GM12872 (cell line): ENCODE measurements at regions not wholly inside any gene's neighbourhood (a gene's known extent, or its start where the extent isn't known, plus 50 kb on each side); places are given as distances from the start of the nearest gene placed in this dataset.
A peak's percentile ranks its signal among the peaks of the same experiment; 100 is the strongest.

Experiments
- TF ChIP-seq, protein P1 (sequence below): IDR thresholded peaks from 3 replicates; pipeline ENCODE4 v1.5.1; 2011; ENCODE audit warnings: low read depth, mild to moderate bottlenecking, low read length, moderate library complexity; ENCODE audit not compliant: insufficient read depth

DNA sequence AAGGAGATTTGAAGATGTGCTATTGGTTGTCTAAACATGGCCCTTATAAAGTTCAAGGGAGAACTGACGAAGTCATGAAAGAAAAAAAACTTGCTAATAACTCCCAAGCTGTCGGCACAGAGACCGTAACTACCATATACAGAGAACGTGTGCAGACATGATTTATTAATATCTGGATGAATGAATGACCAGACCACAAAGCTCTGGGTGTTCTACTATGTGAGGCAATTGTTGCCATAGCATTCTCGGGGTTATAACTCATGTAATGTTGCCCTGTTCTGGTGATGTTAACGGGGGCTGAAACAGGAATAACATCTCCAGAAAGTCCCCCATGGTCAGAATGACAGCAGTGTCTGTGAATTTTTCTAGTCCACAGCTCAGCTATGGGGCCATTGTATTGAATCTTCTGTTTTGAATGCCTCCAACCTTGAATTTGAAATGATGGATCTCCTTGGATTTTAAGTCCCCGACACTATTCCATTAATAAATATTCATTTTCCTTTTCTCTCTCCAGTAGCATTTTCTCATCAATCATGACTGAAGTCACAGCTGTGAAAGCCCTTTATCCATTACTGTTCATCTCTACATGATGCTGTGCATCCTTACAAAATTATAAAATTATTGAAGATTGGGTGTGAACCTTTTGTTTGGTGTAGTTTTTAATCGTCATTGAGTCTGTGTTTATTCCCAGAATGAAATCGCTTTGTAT, 483.4 kb upstream of the KLHL29 start:
- TF ChIP-seq, protein P1, sequence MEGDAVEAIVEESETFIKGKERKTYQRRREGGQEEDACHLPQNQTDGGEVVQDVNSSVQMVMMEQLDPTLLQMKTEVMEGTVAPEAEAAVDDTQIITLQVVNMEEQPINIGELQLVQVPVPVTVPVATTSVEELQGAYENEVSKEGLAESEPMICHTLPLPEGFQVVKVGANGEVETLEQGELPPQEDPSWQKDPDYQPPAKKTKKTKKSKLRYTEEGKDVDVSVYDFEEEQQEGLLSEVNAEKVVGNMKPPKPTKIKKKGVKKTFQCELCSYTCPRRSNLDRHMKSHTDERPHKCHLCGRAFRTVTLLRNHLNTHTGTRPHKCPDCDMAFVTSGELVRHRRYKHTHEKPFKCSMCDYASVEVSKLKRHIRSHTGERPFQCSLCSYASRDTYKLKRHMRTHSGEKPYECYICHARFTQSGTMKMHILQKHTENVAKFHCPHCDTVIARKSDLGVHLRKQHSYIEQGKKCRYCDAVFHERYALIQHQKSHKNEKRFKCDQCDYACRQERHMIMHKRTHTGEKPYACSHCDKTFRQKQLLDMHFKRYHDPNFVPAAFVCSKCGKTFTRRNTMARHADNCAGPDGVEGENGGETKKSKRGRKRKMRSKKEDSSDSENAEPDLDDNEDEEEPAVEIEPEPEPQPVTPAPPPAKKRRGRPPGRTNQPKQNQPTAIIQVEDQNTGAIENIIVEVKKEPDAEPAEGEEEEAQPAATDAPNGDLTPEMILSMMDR, result no peak

DNA sequence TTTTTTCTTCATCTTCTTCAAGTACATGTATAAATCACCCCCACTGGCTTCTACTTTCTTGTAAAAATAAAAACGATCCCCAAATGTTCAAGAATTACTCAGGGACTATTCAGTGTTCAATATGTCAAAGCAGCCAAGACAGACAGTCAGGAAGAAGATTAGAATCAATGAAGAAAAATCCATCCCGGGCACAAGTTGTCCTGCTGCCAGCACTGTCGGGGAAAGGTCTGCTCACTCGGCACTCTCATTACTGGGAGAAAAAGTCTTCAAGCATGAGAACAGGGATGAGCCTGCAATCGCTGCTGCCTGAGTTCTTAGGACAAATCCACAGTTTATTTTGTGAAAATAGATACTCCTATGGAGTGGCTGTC, 482.8 kb upstream of the KLHL29 start:
- TF ChIP-seq, protein P1, result no peak

DNA sequence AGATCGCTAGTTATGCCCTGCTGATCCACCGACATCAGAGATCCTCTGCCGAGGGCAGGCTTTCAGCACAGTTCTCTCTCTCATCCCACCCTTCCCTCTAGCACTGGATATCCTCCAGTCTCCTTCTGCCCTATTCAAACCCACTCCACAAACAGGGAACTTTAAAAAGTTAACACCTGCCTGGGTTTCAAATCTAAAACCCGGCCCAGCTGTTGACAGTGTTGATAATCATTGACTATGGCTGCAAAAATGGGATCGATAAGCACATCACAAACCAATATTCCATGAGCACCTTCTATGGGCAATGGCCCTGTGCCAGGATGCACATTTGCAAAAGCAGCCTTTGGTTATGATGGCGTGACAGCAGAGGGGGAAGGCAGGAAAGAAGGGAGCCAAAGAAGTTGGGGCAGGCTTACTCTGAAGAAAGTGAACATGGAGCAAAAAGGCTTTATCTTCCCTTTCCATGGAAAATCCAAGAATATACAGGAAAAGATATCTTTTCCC, 482.3 kb upstream of the KLHL29 start:
- TF ChIP-seq, protein P1, result no peak

DNA sequence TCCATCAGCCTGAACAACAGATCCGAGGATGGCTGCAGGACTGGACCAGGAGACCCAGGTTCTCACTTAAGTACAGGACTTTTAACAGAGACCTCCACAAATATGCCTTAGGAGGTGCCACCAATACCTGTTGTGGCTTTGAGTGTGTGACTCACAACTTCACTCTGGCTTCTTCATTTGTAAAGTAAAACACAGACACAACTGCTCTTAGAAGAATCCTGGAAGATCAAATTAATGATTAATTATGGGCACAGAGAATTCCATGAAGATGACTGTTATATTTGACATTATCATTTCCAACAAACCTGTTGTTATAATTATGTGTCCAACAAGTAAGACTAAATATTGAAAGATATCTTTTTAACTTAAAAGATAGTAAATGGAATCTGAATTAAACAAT, 481.4 kb upstream of the KLHL29 start:
- TF ChIP-seq, protein P1, result no peak

DNA sequence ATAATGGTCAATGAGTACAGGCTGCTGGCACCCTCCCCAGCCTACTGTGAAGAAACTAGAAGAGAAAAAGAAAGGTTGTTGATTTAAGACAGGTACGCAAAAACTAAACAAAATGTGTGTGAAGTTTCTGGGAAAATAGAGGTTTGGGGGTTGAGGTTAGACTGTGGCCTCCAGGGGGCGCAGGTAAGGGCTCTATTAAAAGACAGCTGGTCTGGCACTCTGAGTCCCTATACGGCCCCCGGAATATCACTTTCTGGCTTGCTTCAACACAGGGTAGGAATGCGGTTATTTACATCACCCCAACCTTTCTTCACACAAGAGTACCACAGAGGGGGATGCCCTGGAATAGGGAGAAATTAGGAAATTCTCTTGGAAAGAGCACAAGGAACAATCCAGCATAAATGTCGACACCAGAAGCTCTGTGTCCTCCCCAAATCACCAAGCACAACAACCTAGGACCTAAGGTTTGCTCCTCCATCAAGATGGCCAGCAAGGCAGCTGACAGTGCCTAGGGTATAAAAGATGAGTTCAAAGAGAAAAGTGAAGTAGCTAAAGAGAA, 480.8 kb upstream of the KLHL29 start:
- TF ChIP-seq, protein P1, result peak; percentile 64

DNA sequence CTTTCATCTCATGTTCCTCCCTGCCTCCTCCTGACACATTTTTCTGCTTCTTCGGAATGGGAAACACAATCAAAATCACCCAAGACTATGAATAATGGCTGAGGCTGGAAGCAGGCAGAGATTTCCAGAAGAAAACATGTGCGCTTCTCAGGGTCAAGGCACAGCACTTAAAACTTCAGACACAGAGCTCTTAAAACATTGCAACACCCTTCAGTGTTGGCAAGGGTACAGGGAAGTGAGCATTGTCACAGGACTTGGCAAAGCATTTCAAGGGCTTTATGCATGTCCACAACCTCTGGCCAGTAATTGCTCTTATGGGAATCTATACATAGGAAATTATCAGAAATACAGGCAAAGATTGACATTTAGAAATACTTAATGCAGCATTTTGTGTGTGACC, 477.6 kb upstream of the KLHL29 start:
- TF ChIP-seq, protein P1, result no peak

DNA sequence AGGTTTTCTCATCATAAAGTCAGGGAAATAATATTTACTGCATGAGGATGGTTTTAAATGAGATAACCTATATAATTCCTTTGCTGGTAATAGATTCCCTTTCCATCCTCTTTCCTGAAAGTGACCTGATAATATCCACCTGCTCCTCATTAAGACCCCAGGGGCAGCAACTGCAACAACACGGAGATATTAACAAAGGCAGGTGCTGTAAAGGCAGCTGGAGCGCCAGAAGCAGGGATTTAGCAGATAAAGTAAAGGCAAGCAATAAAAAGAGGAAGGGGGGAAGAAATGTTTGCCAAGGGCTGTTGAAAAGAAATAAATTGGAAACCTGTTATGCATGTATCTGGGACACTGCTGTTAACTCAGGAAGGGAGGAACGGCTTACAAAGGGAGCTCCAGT, 472.6 kb upstream of the KLHL29 start:
- TF ChIP-seq, protein P1, result no peak
